Neural progenitor cell (in vitro differentiated cells): ENCODE measurements at regions not wholly inside any gene's neighbourhood (a gene's known extent, or its start where the extent isn't known, plus 50 kb on each side); places are given as distances from the start of the nearest gene placed in this dataset.

ENCODE experiments used
- CTCF ChIP-seq: fragments of 200-600 bp; sonication (generic); IDR thresholded peaks from 2 replicates; pipeline ENCODE4 v1.5.1; 2017; ENCODE audit warnings: antibody characterized with exemption, mild to moderate bottlenecking
- EZH2 ChIP-seq: fragments of 200-600 bp; sonication (generic); IDR thresholded peaks from 2 replicates; pipeline ENCODE4 v1.6.1; 2017; ENCODE audit warnings: antibody characterized with exemption, mild to moderate bottlenecking, moderate library complexity
- EZH2phosphoT487 ChIP-seq: fragments of 200-600 bp; sonication (generic); IDR thresholded peaks from 2 replicates; pipeline ENCODE4 v1.6.1; 2017; ENCODE audit warnings: antibody characterized with exemption

- no peak for TF ChIP-seq CTCF
- TF ChIP-seq EZH2, result no peak
- TF ChIP-seq EZH2phosphoT487, result no peak
These were observed 90.6 kb upstream of the PWP1 start for GRCh38 chr12:107594995-107595394.
